Medulla oblongata (tissue), 1 donor: ENCODE measurements at regions not wholly inside any gene's neighbourhood (a gene's known extent, or its start where the extent isn't known, plus 50 kb on each side); places are given as distances from the start of the nearest gene placed in this dataset.

Experiments
- DNase-seq: peaks from one replicate; pipeline ENCODE4 v3.0.0-alpha.2; 2015; ENCODE audit errors: extremely low spot score

- no peak for DNase-seq
Observed at GRCh38 chr1:58312461-58312860, 234.1 kb downstream of the OMA1 start.

GRCh38 chr1:58310881-58311280, 235.6 kb downstream of the OMA1 start:
- no peak for DNase-seq

GRCh38 chr1:58310469-58310868, 236.1 kb downstream of the OMA1 start:
- no peak for DNase-seq

GRCh38 chr1:58308206-58308605, 238.3 kb downstream of the OMA1 start:
- no peak for DNase-seq

- DNase-seq: no peak
Observed at GRCh38 chr1:58307431-58307830, 239.1 kb downstream of the OMA1 start.

- DNase-seq: no peak
Observed at GRCh38 chr1:58305622-58306021, 240.9 kb downstream of the OMA1 start.

- DNase-seq: no peak
Observed at GRCh38 chr1:58304346-58304975, 242.1 kb downstream of the OMA1 start.

GRCh38 chr1:58303841-58304240, 242.7 kb downstream of the OMA1 start:
- no peak for DNase-seq

GRCh38 chr1:58293388-58293787, 253.1 kb downstream of the OMA1 start:
- DNase-seq: no peak

GRCh38 chr1:58290685-58291372, 255.7 kb downstream of the OMA1 start:
- peak; percentile 13 for DNase-seq

- DNase-seq: no peak
Observed at GRCh38 chr1:58288624-58289142, 257.8 kb downstream of the OMA1 start.

GRCh38 chr1:58287894-58288623, 258.5 kb downstream of the OMA1 start:
- no peak for DNase-seq

- DNase-seq: no peak
Observed at GRCh38 chr1:58284225-58284510, 262.4 kb downstream of the OMA1 start.

- DNase-seq: no peak
Observed at GRCh38 chr1:58283388-58284224, 262.9 kb downstream of the OMA1 start.

- no peak for DNase-seq
Observed at GRCh38 chr1:58282623-58283387, 263.7 kb downstream of the OMA1 start.

- no peak for DNase-seq
Observed at GRCh38 chr1:58266242-58266641, 280.3 kb downstream of the OMA1 start.

GRCh38 chr1:58264462-58264861, 282.1 kb downstream of the OMA1 start:
- DNase-seq: no peak

- DNase-seq: no peak
Observed at GRCh38 chr1:58262702-58263101, 283.8 kb downstream of the OMA1 start.

GRCh38 chr1:58258082-58258481, 288.4 kb downstream of the OMA1 start:
- no peak for DNase-seq

GRCh38 chr1:58257003-58257402, 289.5 kb downstream of the OMA1 start:
- DNase-seq: no peak

GRCh38 chr1:58256546-58256945, 290.0 kb downstream of the OMA1 start:
- DNase-seq: no peak
